HCT116 (cell line): ENCODE measurements at regions not wholly inside any gene's neighbourhood (a gene's known extent, or its start where the extent isn't known, plus 50 kb on each side); places are given as distances from the start of the nearest gene placed in this dataset.
"Not testable (repeated sequence)": the region's sequence is repeated elsewhere in the genome, so short reads cannot be mapped to it uniquely, and the experiment has no call there.

ENCODE experiments used
- ATAC-seq: fragments of 200-7000 bp; cut with Tn5 transposase; 2 replicates; pipeline ENCODE4 v1.9.1; 2020; ENCODE audit warnings: mild to moderate bottlenecking, moderate library complexity
- BruUV-seq: library from RNA; stranded (reverse); fragments of 400-500 nt; replicated peaks from 2 replicates; lab custom pipeline; 2021; lab: Mats Ljungman, UMichigan
- CTCF ChIA-PET: fragments of 300-600 bp; sonication (Branson Sonifier 250); formaldehyde crosslinking; loops from one replicate; lab custom pipeline; 2021; ENCODE audit warnings: antibody characterized with exemption; lab: Charles Lee
- POLR2A ChIA-PET: fragments of 300-600, 350-600 bp; sonication (Branson Sonifier 250); formaldehyde crosslinking; loops from one replicate; lab custom pipeline; 2021; ENCODE audit warnings: antibody characterized with exemption; lab: Charles Lee
- RAD21 ChIA-PET, 2 experiments: fragments of 300-600 bp; sonication (Branson Sonifier 250); formaldehyde crosslinking; loops; one replicate each; lab custom pipeline; 2023; ENCODE audit warnings: low total read pairs in 2 of 2; ENCODE audit not compliant: uncharacterized antibody in 2 of 2, unreplicated experiment in 2 of 2, low non-redundant PET in 1 of 2; lab: Charles Lee
- DNase-seq: peaks from one replicate; pipeline ENCODE4 v3.0.0-alpha.2; 2010; ENCODE audit warnings: low read depth, low spot score
- H2AFZ ChIP-seq: fragments of 200-600 bp; shearing (Covaris generic), sonication (generic); 2 replicates; pipeline ENCODE4 v1.6.1; 2017; ENCODE audit warnings: low read depth, mixed run types, mixed read lengths, antibody characterized with exemption, low read length; ENCODE audit not compliant: poor library complexity, severe bottlenecking
- H3K27ac ChIP-seq: 2 replicates; pipeline ENCODE4 v1.5.1; 2012; ENCODE audit warnings: low read depth, low read length
- H3K27me3 ChIP-seq: fragments of 200-600 bp; sonication (generic); 2 replicates; pipeline ENCODE4 v1.6.1; 2016; ENCODE audit warnings: mixed run types, low read length, mixed read lengths; ENCODE audit not compliant: insufficient read depth
- H3K36me3 ChIP-seq, 2 experiments: fragments of 200-500 bp in 1 of 2; fragments of 200-600 bp in 1 of 2; sonication (Bioruptor generic) in 1 of 2; sonication (generic) in 1 of 2; 2 replicates each; pipeline versions ENCODE4 v1.5.1 to v1.6.1; 2014 to 2016; ENCODE audit warnings: low read length in 2 of 2, inconsistent platforms in 1 of 2, mixed read lengths in 1 of 2, mixed run types in 1 of 2; ENCODE audit not compliant: insufficient read depth in 2 of 2, control insufficient read depth in 1 of 2
- H3K4me1 ChIP-seq, 2 experiments: fragments of 200-600 bp in 1 of 2; sonication (generic) in 1 of 2; 2 replicates each; pipeline versions ENCODE4 v1.5.1 to v1.6.1; 2012 to 2017; ENCODE audit warnings: low read length in 2 of 2, inconsistent platforms in 1 of 2, mild to moderate bottlenecking in 1 of 2, mixed read lengths in 1 of 2, mixed run types in 1 of 2, moderate library complexity in 1 of 2; ENCODE audit not compliant: insufficient read depth in 2 of 2, control insufficient read depth in 1 of 2
- H3K4me2 ChIP-seq: fragments of 200-600 bp; sonication (generic); 2 replicates; pipeline ENCODE4 v1.6.1; 2017; ENCODE audit warnings: mixed run types, low read length, mixed read lengths
- H3K4me3 ChIP-seq, 2 experiments: fragments of 200-600 bp in 1 of 2; sonication (generic) in 1 of 2; replicated peaks in 1 of 2; 2 replicates each; pipeline ENCODE4 v1.5.1; 2011 to 2016; ENCODE audit warnings: low read length in 2 of 2, control low read depth in 1 of 2, low read depth in 1 of 2, mild to moderate bottlenecking in 1 of 2, mixed read lengths in 1 of 2, mixed run types in 1 of 2
- H3K79me2 ChIP-seq: fragments of 200-600 bp; sonication (generic); 2 replicates; pipeline ENCODE4 v1.6.1; 2017; ENCODE audit warnings: mild to moderate bottlenecking, mixed run types, low read length, moderate library complexity, mixed read lengths; ENCODE audit not compliant: insufficient read depth
- H3K9ac ChIP-seq: fragments of 200-600 bp; sonication (generic); 2 replicates; pipeline ENCODE4 v1.6.1; 2016; ENCODE audit warnings: low read length, mixed read lengths
- H3K9me2 ChIP-seq: fragments of 200-600 bp; sonication (generic), shearing (Covaris generic); 2 replicates; pipeline ENCODE4 v1.6.1; 2017; ENCODE audit warnings: mixed run types, mild to moderate bottlenecking, moderate library complexity; ENCODE audit not compliant: insufficient read depth
- H3K9me3 ChIP-seq, 2 experiments: fragments of 200-500 bp in 1 of 2; fragments of 200-600 bp in 1 of 2; sonication (Bioruptor generic) in 1 of 2; sonication (generic) in 1 of 2; 2 replicates each; pipeline ENCODE4 v1.6.1; 2014 to 2017; ENCODE audit warnings: low read length in 2 of 2, mixed read lengths in 2 of 2, inconsistent platforms in 1 of 2, low read depth in 1 of 2, mild to moderate bottlenecking in 1 of 2, mixed run types in 1 of 2, moderate library complexity in 1 of 2; ENCODE audit not compliant: control insufficient read depth in 1 of 2, insufficient read depth in 1 of 2
- H4K20me1 ChIP-seq: fragments of 200-600 bp; sonication (generic), shearing (Covaris generic); 2 replicates; pipeline ENCODE4 v1.6.1; 2017; ENCODE audit warnings: mixed run types, mild to moderate bottlenecking, moderate library complexity; ENCODE audit not compliant: insufficient read depth
- CEBPB ChIP-seq: IDR thresholded peaks from 2 replicates; pipeline ENCODE4 v1.6.1; 2012; ENCODE audit warnings: low read depth
- CTCF ChIP-seq, 3 experiments: fragments of 200-600 bp in 1 of 3; sonication (generic) in 1 of 3; IDR thresholded peaks in 2 of 3; conservative IDR thresholded peaks in 1 of 3; 2 replicates each; pipeline ENCODE4 v1.5.1; 2012 to 2017; ENCODE audit warnings: low read depth in 2 of 3, low read length in 2 of 3, antibody characterized with exemption in 1 of 3, borderline replicate concordance in 1 of 3, control low read depth in 1 of 3, mild to moderate bottlenecking in 1 of 3, mixed read lengths in 1 of 3, mixed run types in 1 of 3, moderate library complexity in 1 of 3; ENCODE audit not compliant: insufficient read depth in 1 of 3
- EZH2 ChIP-seq: fragments of 200-600 bp; sonication (generic); IDR thresholded peaks from 2 replicates; pipeline ENCODE4 v1.6.1; 2017; ENCODE audit warnings: antibody characterized with exemption, mixed run types
- MAX ChIP-seq: IDR thresholded peaks from 2 replicates; pipeline ENCODE4 v1.6.1; 2012
- RAD21 ChIP-seq: IDR thresholded peaks from 2 replicates; pipeline ENCODE4 v1.6.1; 2012; ENCODE audit warnings: low read depth, mild to moderate bottlenecking
- REST ChIP-seq: IDR thresholded peaks from 2 replicates; pipeline ENCODE4 v1.6.1; 2012; ENCODE audit warnings: low read depth
- SP1 ChIP-seq: IDR thresholded peaks from 2 replicates; pipeline ENCODE4 v1.6.1; 2012; ENCODE audit warnings: low read depth
- YY1 ChIP-seq: IDR thresholded peaks from 2 replicates; pipeline ENCODE4 v1.6.1; 2011; ENCODE audit warnings: low read length, low read depth, moderate library complexity, mild to moderate bottlenecking; ENCODE audit not compliant: insufficient replicate concordance; ENCODE audit errors: extremely low read depth
- intact Hi-C: fragments of 100-400 bp; cut with micrococcal nuclease; formaldehyde crosslinking; loops from 2 replicates; pipeline ENCODE4 v1.10.0; 2022

DNA sequence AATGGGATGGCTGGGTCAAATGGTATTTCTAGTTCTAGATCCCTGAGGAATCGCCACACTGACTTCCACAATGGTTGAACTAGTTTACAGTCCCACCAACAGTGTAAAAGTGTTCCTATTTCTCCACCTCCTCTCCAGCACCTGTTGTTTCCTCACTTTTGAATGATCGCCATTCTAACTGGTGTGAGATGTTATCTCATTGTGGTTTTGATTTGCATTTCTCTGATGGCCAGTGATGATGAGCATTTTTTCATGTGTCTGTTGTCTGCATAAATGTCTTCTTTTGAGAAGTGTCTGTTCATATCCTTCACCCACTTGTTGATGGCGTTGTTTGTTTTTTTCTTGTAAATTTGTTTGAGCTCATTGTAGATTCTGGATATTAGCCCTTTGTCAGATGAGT, 272.9 kb upstream of the GRAMD2B start:
- BruUV-seq, H3K9me2 ChIP-seq, H3K27me3 ChIP-seq, H3K4me2 ChIP-seq, POLR2A ChIA-PET, intact Hi-C loops, H3K4me1 ChIP-seq, H2AFZ ChIP-seq, H3K36me3 ChIP-seq, RAD21 ChIA-PET, H3K9me3 ChIP-seq, ATAC-seq, H4K20me1 ChIP-seq, H3K79me2 ChIP-seq, H3K9ac ChIP-seq, H3K4me3 ChIP-seq, CTCF ChIA-PET, H3K27ac ChIP-seq, DNase-seq: not testable (repeated sequence)

DNA sequence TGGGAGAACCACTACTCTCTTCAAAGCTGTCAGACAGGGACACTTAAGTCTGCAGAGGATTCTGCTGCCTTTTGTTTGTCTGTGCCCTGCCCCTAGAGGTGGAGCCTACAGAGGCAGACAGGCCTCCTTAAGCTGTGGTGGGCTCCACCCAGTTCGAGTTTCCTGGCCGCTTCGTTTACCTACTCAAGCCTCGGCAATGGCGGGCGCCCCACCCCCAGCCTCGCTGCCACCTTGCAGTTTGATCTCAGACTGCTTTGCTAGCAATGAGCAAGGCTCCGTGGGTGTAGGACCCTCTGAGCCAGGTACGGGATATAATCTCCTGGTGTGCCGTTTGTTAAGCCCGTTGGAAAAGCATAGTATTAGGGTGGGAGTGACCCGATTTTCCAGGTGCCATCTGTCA, 267.9 kb upstream of the GRAMD2B start:
- BruUV-seq, H2AFZ ChIP-seq, H4K20me1 ChIP-seq, H3K27me3 ChIP-seq, H3K4me2 ChIP-seq, RAD21 ChIA-PET, ATAC-seq, CTCF ChIA-PET, intact Hi-C loops, POLR2A ChIA-PET, H3K9ac ChIP-seq, DNase-seq, H3K27ac ChIP-seq, H3K9me3 ChIP-seq, H3K79me2 ChIP-seq, H3K4me3 ChIP-seq, H3K4me1 ChIP-seq, H3K36me3 ChIP-seq, H3K9me2 ChIP-seq: not testable (repeated sequence)

GRCh38 chr5:126166368-126166767, 256.8 kb upstream of the GRAMD2B start:
- ATAC-seq (no peak), DNase-seq (no peak)
- H3K4me3 ChIP-seq, result no peak overlapping the region
- H3K9ac ChIP-seq, result no peak overlapping the region
- no TSS peak for BruUV-seq
- no peaks in the 10 kb centered on the region for H3K27me3 ChIP-seq
- H3K9me3 ChIP-seq, result no peaks in the 10 kb centered on the region
- ChIA-PET CTCF (no interaction called here), RAD21 (no interaction called here), POLR2A (no interaction called here)
- no peaks in the 10 kb centered on the region for H3K9me2 ChIP-seq
- no peak overlapping the region for H3K27ac ChIP-seq
- no peak overlapping the region for H2AFZ ChIP-seq
- H3K79me2 ChIP-seq, result no peaks in the 10 kb centered on the region
- H3K36me3 ChIP-seq, result no peaks in the 10 kb centered on the region
- H3K4me2 ChIP-seq, result no peak overlapping the region
- H4K20me1 ChIP-seq, result no peaks in the 10 kb centered on the region
- H3K4me1 ChIP-seq, result no peaks in the 10 kb centered on the region
- intact Hi-C loops, result no loop called here
- no peak for TF ChIP-seq CTCF (IDR thresholded peaks at IDR 0.05 in 2 of 3, conservative IDR thresholded peaks at IDR 0.05 in 1 of 3; ENCODE audit: borderline replicate concordance in 1 of 3, insufficient read depth in 1 of 3, low read depth in 2 of 3, low read length in 2 of 3)
- no peak for TF ChIP-seq SP1
- TF ChIP-seq REST, result no peak
- no peak for TF ChIP-seq YY1
- no peak for TF ChIP-seq RAD21
- no peak for TF ChIP-seq MAX
- TF ChIP-seq EZH2, result no peak
- no peak for TF ChIP-seq CEBPB
